ENCODE measurements at regions not wholly inside any gene's neighbourhood (a gene's known extent, or its start where the extent isn't known, plus 50 kb on each side); places are given as distances from the start of the nearest gene placed in this dataset.

- peak; percentile 15 for DNase-seq
- H3K9me3 ChIP-seq (ENCODE audit: control insufficient read depth, low read depth, low read length) = no peaks in the 10 kb centered on the region
- H3K23ac ChIP-seq (ENCODE audit: insufficient read length, low read depth, low read length) = no peak overlapping the region
- H3K23me2 ChIP-seq (ENCODE audit: insufficient read length, low read depth, low read length, poor library complexity, severe bottlenecking) = no peaks in the 10 kb centered on the region
- no peak overlapping the region for H2BK120ac ChIP-seq (ENCODE audit: low read depth, low read length, poor library complexity, severe bottlenecking)
- H4K8ac ChIP-seq (replicated peaks; ENCODE audit: insufficient read length, low read depth, low read length) = no peak overlapping the region
- no peak overlapping the region for H3T11ph ChIP-seq (ENCODE audit: low read length)
- no peak overlapping the region for H3K18ac ChIP-seq (ENCODE audit: insufficient read length, low read depth, low read length)
- Mint-ChIP-seq H3K36me3 (ENCODE audit: insufficient read depth in 1 of 3, low read depth in 3 of 3) (peaks cover 0 to 9% (median 4%) of the 10 kb centered on the region in 3 experiments; a peak in 2 of 7 replicates), H3K27me3 (ENCODE audit: low read depth) (peaks cover 15% of the 10 kb centered on the region), H3K4me3 (no peak overlapping the region), H3K9me3 (peaks cover 0 to 17% of the 10 kb centered on the region in 2 experiments; a peak in 4 of 5 replicates), H3K27ac (no peak overlapping the region), H3K4me1 (peaks cover 9 to 11% of the 10 kb centered on the region in 2 experiments; a peak in 3 of 4 replicates)
- H3K27ac ChIP-seq (ENCODE audit: insufficient read length, low read depth, low read length) = no peak overlapping the region
- no peak overlapping the region for H4K5ac ChIP-seq (ENCODE audit: insufficient read length, low read depth, low read length)
- H3K14ac ChIP-seq (ENCODE audit: insufficient read depth, low read length) = no peak overlapping the region
- H3K4ac ChIP-seq (ENCODE audit: low read depth, low read length) = no peak overlapping the region
- no peaks in the 10 kb centered on the region; the same call in 1 of the 2 replicates for H3K4me1 ChIP-seq (ENCODE audit: insufficient read depth, low read length)
- no peak overlapping the region for H2BK20ac ChIP-seq (ENCODE audit: low read depth, low read length, poor library complexity, severe bottlenecking)
- H3K4me2 ChIP-seq (ENCODE audit: insufficient read depth, insufficient read length, low read length) = no peak overlapping the region
- no peak overlapping the region for H2BK5ac ChIP-seq (ENCODE audit: insufficient read length, low read length)
- H3K79me2 ChIP-seq (ENCODE audit: insufficient read depth, low read length) = no peaks in the 10 kb centered on the region
- no peak overlapping the region for H2AFZ ChIP-seq (ENCODE audit: low read length)
- no peak overlapping the region for H4K91ac ChIP-seq (ENCODE audit: insufficient read length, low read depth, low read length)
- no CpG with 5 or more reads among the region's 12 CpGs for WGBS (ENCODE audit: extremely low coverage, insufficient read length, low lambda C conversion rate)
- no peaks in the 10 kb centered on the region for H3K27me3 ChIP-seq (ENCODE audit: insufficient read depth, low read length)
- no peak overlapping the region for H2BK12ac ChIP-seq (ENCODE audit: insufficient read length, low read depth, low read length)
- H3K56ac ChIP-seq (ENCODE audit: insufficient read length, low read depth, low read length) = no peak overlapping the region
- no peaks in the 10 kb centered on the region for H4K20me1 ChIP-seq (ENCODE audit: control insufficient read depth, insufficient read depth, insufficient read length)
- no peak for TF ChIP-seq CTCF (conservative IDR thresholded peaks at IDR 0.05)
- H3K9ac ChIP-seq (ENCODE audit: extremely low read depth, insufficient read length, low read length) = no peak overlapping the region
- H3K79me1 ChIP-seq (ENCODE audit: insufficient read depth, low read depth, low read length, poor library complexity, severe bottlenecking) = no peaks in the 10 kb centered on the region
- no peak overlapping the region for H2AK5ac ChIP-seq (ENCODE audit: insufficient read length, low read length)
- H2BK15ac ChIP-seq (ENCODE audit: low read depth, low read length) = no peak overlapping the region
Measured at GRCh38 chr12:30836656-30837445, 82.1 kb upstream of the CAPRIN2 start.
